ENCODE measurements at regions not wholly inside any gene's neighbourhood (a gene's known extent, or its start where the extent isn't known, plus 50 kb on each side); places are given as distances from the start of the nearest gene placed in this dataset.

GRCh38 chr4:62930884-62931283, 1478.4 kb downstream of the TECRL start:
- TF ChIP-seq CTCF (IDR thresholded peaks at IDR 0.05; ENCODE audit: unreplicated experiment) = no peak
- DNase-seq (ENCODE audit: low spot score, unreplicated experiment) = no peak
- H3K9me3 Mint-ChIP-seq (ENCODE audit: low read depth) = peaks cover 8% of the 10 kb centered on the region
- no peaks in the 10 kb centered on the region for H3K27me3 Mint-ChIP-seq
- no peak overlapping the region for H3K4me3 Mint-ChIP-seq (ENCODE audit: low read depth)
- peaks cover 5% of the 10 kb centered on the region for H3K4me1 Mint-ChIP-seq (ENCODE audit: low read depth)
- H3K36me3 Mint-ChIP-seq (ENCODE audit: insufficient read depth) = no peaks in the 10 kb centered on the region
- no peak overlapping the region for H3K27ac Mint-ChIP-seq

GRCh38 chr4:62928483-62928882, 1480.8 kb downstream of the TECRL start:
- Mint-ChIP-seq H3K4me3 (ENCODE audit: low read depth) (no peak overlapping the region), H3K4me1 (ENCODE audit: low read depth) (peaks cover 5% of the 10 kb centered on the region), H3K27me3 (no peaks in the 10 kb centered on the region), H3K27ac (no peak overlapping the region), H3K9me3 (ENCODE audit: low read depth) (no peaks in the 10 kb centered on the region), H3K36me3 (ENCODE audit: insufficient read depth) (no peaks in the 10 kb centered on the region)
- TF ChIP-seq CTCF (IDR thresholded peaks at IDR 0.05; ENCODE audit: unreplicated experiment) = no peak
- no peak for DNase-seq (ENCODE audit: low spot score, unreplicated experiment)

GRCh38 chr4:62927574-62927973, 1481.7 kb downstream of the TECRL start:
- Mint-ChIP-seq H3K4me1 (ENCODE audit: low read depth) (peaks cover 5% of the 10 kb centered on the region), H3K27me3 (no peaks in the 10 kb centered on the region), H3K27ac (no peak overlapping the region), H3K4me3 (ENCODE audit: low read depth) (no peak overlapping the region), H3K36me3 (ENCODE audit: insufficient read depth) (no peaks in the 10 kb centered on the region), H3K9me3 (ENCODE audit: low read depth) (no peaks in the 10 kb centered on the region)
- no peak for TF ChIP-seq CTCF (IDR thresholded peaks at IDR 0.05; ENCODE audit: unreplicated experiment)
- DNase-seq (ENCODE audit: low spot score, unreplicated experiment) = no peak

- H3K9me3 Mint-ChIP-seq (ENCODE audit: low read depth) = no peaks in the 10 kb centered on the region
- no peak overlapping the region for H3K27ac Mint-ChIP-seq
- H3K4me3 Mint-ChIP-seq (ENCODE audit: low read depth) = no peak overlapping the region
- H3K27me3 Mint-ChIP-seq = no peaks in the 10 kb centered on the region
- no peaks in the 10 kb centered on the region for H3K4me1 Mint-ChIP-seq (ENCODE audit: low read depth)
- no peaks in the 10 kb centered on the region for H3K36me3 Mint-ChIP-seq (ENCODE audit: insufficient read depth)
- no peak for TF ChIP-seq CTCF (IDR thresholded peaks at IDR 0.05; ENCODE audit: unreplicated experiment)
- no peak for DNase-seq (ENCODE audit: low spot score, unreplicated experiment)
These were observed 1485.5 kb downstream of the TECRL start for GRCh38 chr4:62923783-62924182.

GRCh38 chr4:62917649-62918048, 1491.6 kb downstream of the TECRL start:
- no peak overlapping the region for H3K4me3 Mint-ChIP-seq (ENCODE audit: low read depth)
- no peak for DNase-seq (ENCODE audit: low spot score, unreplicated experiment)
- H3K9me3 Mint-ChIP-seq (ENCODE audit: low read depth) = no peaks in the 10 kb centered on the region
- H3K4me1 Mint-ChIP-seq (ENCODE audit: low read depth) = no peaks in the 10 kb centered on the region
- H3K36me3 Mint-ChIP-seq (ENCODE audit: insufficient read depth) = no peaks in the 10 kb centered on the region
- no peak for TF ChIP-seq CTCF (IDR thresholded peaks at IDR 0.05; ENCODE audit: unreplicated experiment)
- no peak overlapping the region for H3K27ac Mint-ChIP-seq
- H3K27me3 Mint-ChIP-seq = no peaks in the 10 kb centered on the region
